Ovary (tissue), 3 donors: ENCODE measurements at regions not wholly inside any gene's neighbourhood (a gene's known extent, or its start where the extent isn't known, plus 50 kb on each side); places are given as distances from the start of the nearest gene placed in this dataset.

ENCODE experiments used
- CTCF ChIP-seq, 3 donors: fragments of 450-650 bp in 2 of 3; fragments of 200-600 bp in 1 of 3; IDR thresholded peaks; one replicate each; pipeline versions ENCODE4 v1.5.1 to v1.8.0; 2016 to 2022; ENCODE audit warnings: antibody characterized with exemption in 3 of 3, mild to moderate bottlenecking in 1 of 3
- EP300 ChIP-seq: sonication (generic); formaldehyde crosslinking; IDR thresholded peaks from one replicate; pipeline ENCODE4 v1.6.1; 2017; ENCODE audit warnings: antibody characterized with exemption
- donor health status: DM: no; HTN: no; CAD: no.

- TF ChIP-seq EP300 (no peak), CTCF (IDR thresholded peaks at IDR 0.05) (no peak)
Observed at GRCh38 chr12:127308148-127308547, 958.8 kb upstream of the TMEM132C start.
